ENCODE measurements at regions not wholly inside any gene's neighbourhood (a gene's known extent, or its start where the extent isn't known, plus 50 kb on each side); places are given as distances from the start of the nearest gene placed in this dataset.

- no peak for TF ChIP-seq CTCF (conservative IDR thresholded peaks at IDR 0.05; ENCODE audit: low read depth in 2 of 2)
- TF ChIP-seq POLR2AphosphoS5 (IDR thresholded peaks at IDR 0.05; ENCODE audit: low read depth): no peak
- TF ChIP-seq EZH2 (IDR thresholded peaks at IDR 0.05; ENCODE audit: low read depth, unreplicated experiment): no peak
- no peak for TF ChIP-seq EZH2phosphoT487 (IDR thresholded peaks at IDR 0.05; ENCODE audit: unreplicated experiment)
- no peak for TF ChIP-seq ZNF331 (CRISPR knock-in tag; IDR thresholded peaks at IDR 0.05; ENCODE audit: low read depth)
- TF ChIP-seq REST (IDR thresholded peaks at IDR 0.05; ENCODE audit: unreplicated experiment): no peak
- TF ChIP-seq JUNB (IDR thresholded peaks at IDR 0.05; ENCODE audit: unreplicated experiment): no peak
Observed at GRCh38 chr22:49146511-49146910, 681.2 kb downstream of the BRD1 start.

Data from GM23338 (cell line).